ENCODE measurements at regions not wholly inside any gene's neighbourhood (a gene's known extent, or its start where the extent isn't known, plus 50 kb on each side); places are given as distances from the start of the nearest gene placed in this dataset.

- TF ChIP-seq CTCF (IDR thresholded peaks at IDR 0.05) (no peak), ZNF232 (CRISPR knock-in tag; IDR thresholded peaks at IDR 0.05) (no peak)
Measured at GRCh38 chr6:120622127-120622631, 712.1 kb downstream of the TBC1D32 start.
